ENCODE measurements at regions not wholly inside any gene's neighbourhood (a gene's known extent, or its start where the extent isn't known, plus 50 kb on each side); places are given as distances from the start of the nearest gene placed in this dataset.

DNA sequence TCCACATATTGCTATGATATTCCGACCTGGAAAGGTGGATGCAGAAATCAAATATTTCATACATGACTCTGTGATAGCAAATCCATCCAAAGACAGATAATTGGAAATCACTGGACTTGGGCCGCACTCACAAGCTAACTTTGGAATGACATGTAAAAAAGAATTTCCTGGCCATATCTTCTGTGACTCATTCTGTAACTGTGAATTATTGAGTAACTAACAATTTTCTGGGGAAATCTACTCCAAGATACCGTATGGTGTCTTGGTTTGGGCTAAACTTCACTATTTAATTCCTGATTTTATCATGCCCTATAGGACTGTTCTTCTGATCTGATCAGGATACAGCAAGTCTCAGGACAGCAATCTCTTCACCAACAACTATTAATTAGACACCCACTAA lies 92.7 kb upstream of the LY86 start:
- no peak for ATAC-seq
- intact Hi-C loops (cut with DNase I), result no loop called here

DNA sequence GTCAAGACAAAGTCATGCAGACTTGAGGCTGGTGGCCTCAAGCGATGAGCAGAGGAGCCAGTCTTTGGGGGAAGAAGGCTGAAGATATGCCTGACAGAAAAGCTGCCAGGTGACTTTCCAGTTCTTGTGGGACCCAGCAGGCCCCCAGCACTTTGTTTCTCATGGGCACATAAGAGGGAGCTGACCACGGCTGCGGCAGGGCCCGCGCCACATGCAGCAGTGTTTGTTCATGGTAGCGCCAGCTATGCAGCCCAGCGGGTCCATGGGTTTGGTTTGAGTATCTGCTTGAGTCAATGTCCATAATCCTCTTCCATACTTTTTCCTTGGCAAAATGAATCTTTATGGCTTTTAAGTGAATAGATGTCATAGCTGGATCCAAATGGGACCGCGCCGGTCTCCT lies 91.0 kb upstream of the LY86 start:
- Histone ChIP-seq H3K36me3 (no peaks in the 10 kb centered on the region), H3K9me3 (no peaks in the 10 kb centered on the region), H3K4me1 (no peaks in the 10 kb centered on the region), H3K4me3 (no peak overlapping the region), H3K27ac (no peak overlapping the region), H3K27me3 (ENCODE audit: low read depth) (no peaks in the 10 kb centered on the region)
- TF ChIP-seq, protein P1, sequence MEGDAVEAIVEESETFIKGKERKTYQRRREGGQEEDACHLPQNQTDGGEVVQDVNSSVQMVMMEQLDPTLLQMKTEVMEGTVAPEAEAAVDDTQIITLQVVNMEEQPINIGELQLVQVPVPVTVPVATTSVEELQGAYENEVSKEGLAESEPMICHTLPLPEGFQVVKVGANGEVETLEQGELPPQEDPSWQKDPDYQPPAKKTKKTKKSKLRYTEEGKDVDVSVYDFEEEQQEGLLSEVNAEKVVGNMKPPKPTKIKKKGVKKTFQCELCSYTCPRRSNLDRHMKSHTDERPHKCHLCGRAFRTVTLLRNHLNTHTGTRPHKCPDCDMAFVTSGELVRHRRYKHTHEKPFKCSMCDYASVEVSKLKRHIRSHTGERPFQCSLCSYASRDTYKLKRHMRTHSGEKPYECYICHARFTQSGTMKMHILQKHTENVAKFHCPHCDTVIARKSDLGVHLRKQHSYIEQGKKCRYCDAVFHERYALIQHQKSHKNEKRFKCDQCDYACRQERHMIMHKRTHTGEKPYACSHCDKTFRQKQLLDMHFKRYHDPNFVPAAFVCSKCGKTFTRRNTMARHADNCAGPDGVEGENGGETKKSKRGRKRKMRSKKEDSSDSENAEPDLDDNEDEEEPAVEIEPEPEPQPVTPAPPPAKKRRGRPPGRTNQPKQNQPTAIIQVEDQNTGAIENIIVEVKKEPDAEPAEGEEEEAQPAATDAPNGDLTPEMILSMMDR (IDR thresholded peaks at IDR 0.05), result no peak
- ATAC-seq (no peak), DNase-seq (no peak)
- intact Hi-C loops (cut with DNase I), result no loop called here

More for the DNA sequence above, 92.7 kb upstream of the LY86 start:
- Histone ChIP-seq H3K4me1 (no peaks in the 10 kb centered on the region), H3K27ac (no peak overlapping the region), H3K9me3 (no peaks in the 10 kb centered on the region), H3K36me3 (no peaks in the 10 kb centered on the region), H3K27me3 (ENCODE audit: low read depth) (no peaks in the 10 kb centered on the region), H3K4me3 (no peak overlapping the region)
- DNase-seq, result no peak
- TF ChIP-seq, protein P1 (IDR thresholded peaks at IDR 0.05), result no peak

DNA sequence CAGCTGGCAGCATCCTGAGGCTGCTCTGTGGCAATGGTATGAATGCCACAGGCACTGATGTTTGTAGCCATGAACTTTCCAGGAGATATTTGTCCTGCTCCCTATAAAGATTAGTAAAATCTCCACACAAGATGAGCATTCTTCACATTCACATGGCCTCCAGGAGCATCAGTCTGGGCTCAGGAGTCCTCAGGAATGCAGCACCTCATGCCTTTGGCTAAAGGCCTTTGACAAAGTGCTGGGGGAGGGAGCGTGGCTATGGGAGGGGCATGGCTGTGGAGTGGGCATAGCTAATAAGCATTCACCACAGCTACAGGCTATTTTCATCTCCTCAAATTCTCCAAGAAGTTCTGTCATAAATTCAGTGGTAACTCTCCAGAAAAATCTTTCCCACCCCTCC lies 90.5 kb upstream of the LY86 start:
- no peaks in the 10 kb centered on the region for H3K9me3 ChIP-seq
- intact Hi-C loops (cut with DNase I), result no loop called here
- H3K27me3 ChIP-seq (ENCODE audit: low read depth), result no peaks in the 10 kb centered on the region
- ATAC-seq, result no peak
- TF ChIP-seq, protein P1 (IDR thresholded peaks at IDR 0.05), result no peak
- DNase-seq, result no peak
- no peak overlapping the region for H3K27ac ChIP-seq
- H3K4me3 ChIP-seq, result no peak overlapping the region
- H3K36me3 ChIP-seq, result no peaks in the 10 kb centered on the region
- no peaks in the 10 kb centered on the region for H3K4me1 ChIP-seq

DNA sequence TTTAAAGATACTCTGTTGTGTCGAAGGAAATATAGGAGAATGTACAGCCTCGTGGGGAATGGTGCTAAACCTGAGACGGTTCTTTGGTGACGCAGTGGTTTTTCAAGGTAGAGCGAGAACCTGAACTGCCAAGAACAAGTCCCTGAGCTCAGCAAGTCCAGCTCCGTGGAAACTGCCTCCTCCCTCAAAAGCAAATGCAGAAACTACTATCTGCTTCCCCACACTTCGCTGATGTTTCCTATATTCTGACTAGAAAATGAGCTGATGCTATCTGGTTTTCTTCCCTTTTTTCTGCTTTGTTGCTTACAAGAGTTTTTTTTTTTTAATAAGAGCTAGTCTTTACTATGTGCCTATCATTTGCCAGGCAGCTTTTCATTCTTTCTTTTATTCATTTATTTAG lies 85.3 kb upstream of the LY86 start:
- Histone ChIP-seq H3K4me3 (no peak overlapping the region), H3K36me3 (no peaks in the 10 kb centered on the region), H3K4me1 (no peaks in the 10 kb centered on the region), H3K27me3 (ENCODE audit: low read depth) (no peaks in the 10 kb centered on the region), H3K9me3 (no peaks in the 10 kb centered on the region), H3K27ac (no peak overlapping the region)
- intact Hi-C loops (cut with DNase I), result no loop called here
- TF ChIP-seq, protein P1 (IDR thresholded peaks at IDR 0.05), result no peak
- DNase-seq (no peak), ATAC-seq (no peak)

DNA sequence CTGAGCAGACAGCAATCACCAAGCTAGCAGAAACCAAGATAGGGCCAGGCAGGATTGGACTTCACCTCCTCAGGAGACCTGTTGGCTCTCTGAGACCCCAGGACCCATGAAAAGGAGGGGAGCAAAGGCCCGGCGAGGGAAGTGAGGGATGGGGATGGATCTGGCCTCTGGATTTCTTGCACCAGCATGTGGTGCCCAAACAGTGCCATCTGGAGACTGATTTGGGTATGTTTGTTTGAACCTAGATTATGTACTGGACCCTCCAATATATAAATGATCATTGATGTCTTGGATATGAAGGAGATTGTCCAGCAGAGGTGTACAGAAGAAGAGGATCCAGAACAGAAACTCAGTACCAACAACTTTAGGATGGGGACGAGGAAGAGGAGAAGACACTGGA lies 83.4 kb upstream of the LY86 start:
- Histone ChIP-seq H3K9me3 (no peaks in the 10 kb centered on the region), H3K4me1 (no peaks in the 10 kb centered on the region), H3K27ac (no peak overlapping the region), H3K36me3 (no peaks in the 10 kb centered on the region), H3K4me3 (no peak overlapping the region), H3K27me3 (ENCODE audit: low read depth) (no peaks in the 10 kb centered on the region)
- ATAC-seq (no peak), DNase-seq (no peak)
- TF ChIP-seq, protein P1 (IDR thresholded peaks at IDR 0.05), result no peak
- intact Hi-C loops (cut with DNase I), result no loop called here

DNA sequence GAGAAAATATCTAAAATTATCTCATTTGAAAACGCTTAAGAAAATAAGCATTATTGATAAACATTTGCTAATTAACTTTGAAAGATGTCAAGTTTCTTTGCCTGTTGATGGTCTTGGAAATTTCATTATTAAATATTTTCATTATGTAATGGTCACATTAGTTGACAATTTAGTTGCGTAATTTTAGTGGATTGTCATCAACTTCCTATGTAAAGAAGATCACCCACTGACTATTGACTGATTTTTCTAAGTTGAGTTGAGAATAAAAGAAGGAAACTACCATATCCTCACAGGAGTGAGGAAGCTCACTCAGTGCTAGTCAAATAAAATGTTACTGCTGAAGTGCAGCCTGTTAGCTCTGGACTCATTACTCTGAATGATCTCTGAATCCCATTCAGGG lies 79.9 kb upstream of the LY86 start:
- Histone ChIP-seq H3K27me3 (ENCODE audit: low read depth) (no peaks in the 10 kb centered on the region), H3K9me3 (no peaks in the 10 kb centered on the region), H3K27ac (no peak overlapping the region), H3K4me3 (no peak overlapping the region), H3K4me1 (no peaks in the 10 kb centered on the region), H3K36me3 (no peaks in the 10 kb centered on the region)
- DNase-seq, result no peak
- TF ChIP-seq, protein P1 (IDR thresholded peaks at IDR 0.05), result no peak
- ATAC-seq, result no peak
- intact Hi-C loops (cut with DNase I), result no loop called here
